OCI-LY7 (cell line): ENCODE measurements at regions not wholly inside any gene's neighbourhood (a gene's known extent, or its start where the extent isn't known, plus 50 kb on each side); places are given as distances from the start of the nearest gene placed in this dataset.

Source experiments
- EZH2phosphoT487 ChIP-seq: fragments of 200-600 bp; sonication (generic); IDR thresholded peaks from 2 replicates; pipeline ENCODE4 v1.6.1; 2018; ENCODE audit warnings: low read depth, borderline replicate concordance, mild to moderate bottlenecking, mixed run types, antibody characterized with exemption, low read length, moderate library complexity, mixed read lengths
- TF ChIP-seq, protein P1 (sequence below): fragments of 200-600 bp; sonication (generic); conservative IDR thresholded peaks from 2 replicates; pipeline ENCODE4 v1.5.1; 2014; ENCODE audit warnings: mild to moderate bottlenecking, antibody characterized with exemption, low read length, moderate library complexity, mixed read lengths

DNA sequence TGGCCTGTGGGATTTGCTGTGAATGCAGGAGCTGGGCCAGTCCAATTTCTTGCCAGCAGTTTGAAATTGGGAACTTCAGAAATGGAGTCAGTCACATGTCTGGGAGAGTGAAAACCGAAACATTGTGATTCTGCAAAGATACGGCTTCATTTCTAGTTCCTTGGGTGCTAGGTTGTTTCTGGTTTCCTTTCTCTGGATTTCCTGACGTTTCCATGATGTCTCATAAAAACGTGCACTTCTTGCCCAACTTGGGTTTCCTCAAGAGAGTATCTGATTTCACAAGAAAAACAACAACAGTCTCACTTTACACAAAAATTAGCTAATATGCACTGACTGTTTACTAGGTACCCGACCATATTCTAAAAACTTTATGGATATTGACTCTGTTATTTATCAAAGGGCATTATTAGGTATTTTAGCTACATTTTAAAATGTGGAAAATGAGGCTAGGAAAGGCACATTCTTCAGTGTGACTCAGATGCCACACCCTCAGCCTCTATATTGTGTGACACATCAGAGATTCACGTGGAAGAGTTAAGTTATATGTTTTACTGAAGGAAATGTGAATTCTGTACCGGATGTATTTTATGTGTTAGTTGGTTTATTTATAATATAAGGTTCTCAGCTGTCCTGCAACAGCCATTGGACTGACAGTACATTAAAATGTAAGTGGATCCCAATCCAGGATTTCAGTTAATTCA is 225.0 kb upstream of the PUDP start:
- TF ChIP-seq EZH2phosphoT487 = no peak
- TF ChIP-seq, protein P1, sequence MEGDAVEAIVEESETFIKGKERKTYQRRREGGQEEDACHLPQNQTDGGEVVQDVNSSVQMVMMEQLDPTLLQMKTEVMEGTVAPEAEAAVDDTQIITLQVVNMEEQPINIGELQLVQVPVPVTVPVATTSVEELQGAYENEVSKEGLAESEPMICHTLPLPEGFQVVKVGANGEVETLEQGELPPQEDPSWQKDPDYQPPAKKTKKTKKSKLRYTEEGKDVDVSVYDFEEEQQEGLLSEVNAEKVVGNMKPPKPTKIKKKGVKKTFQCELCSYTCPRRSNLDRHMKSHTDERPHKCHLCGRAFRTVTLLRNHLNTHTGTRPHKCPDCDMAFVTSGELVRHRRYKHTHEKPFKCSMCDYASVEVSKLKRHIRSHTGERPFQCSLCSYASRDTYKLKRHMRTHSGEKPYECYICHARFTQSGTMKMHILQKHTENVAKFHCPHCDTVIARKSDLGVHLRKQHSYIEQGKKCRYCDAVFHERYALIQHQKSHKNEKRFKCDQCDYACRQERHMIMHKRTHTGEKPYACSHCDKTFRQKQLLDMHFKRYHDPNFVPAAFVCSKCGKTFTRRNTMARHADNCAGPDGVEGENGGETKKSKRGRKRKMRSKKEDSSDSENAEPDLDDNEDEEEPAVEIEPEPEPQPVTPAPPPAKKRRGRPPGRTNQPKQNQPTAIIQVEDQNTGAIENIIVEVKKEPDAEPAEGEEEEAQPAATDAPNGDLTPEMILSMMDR = no peak
